Fibroblast of lung (primary cell): ENCODE measurements at regions not wholly inside any gene's neighbourhood (a gene's known extent, or its start where the extent isn't known, plus 50 kb on each side); places are given as distances from the start of the nearest gene placed in this dataset.

Source experiments
- EZH2 ChIP-seq: IDR thresholded peaks from 2 replicates; pipeline ENCODE4 v1.5.1; 2012; ENCODE audit warnings: low read length, control low read depth, mild to moderate bottlenecking; ENCODE audit errors: missing control alignments
- TF ChIP-seq, protein P1 (sequence below), 2 donors: IDR thresholded peaks in 1 of 2; conservative IDR thresholded peaks in 1 of 2; 1 replicate in 1 of 2; 2 replicates in 1 of 2; pipeline ENCODE4 v1.5.1; 2011 to 2012; ENCODE audit warnings: low read length in 2 of 2, control low read depth in 1 of 2, inconsistent platforms in 1 of 2, low read depth in 1 of 2, mild to moderate bottlenecking in 1 of 2

DNA sequence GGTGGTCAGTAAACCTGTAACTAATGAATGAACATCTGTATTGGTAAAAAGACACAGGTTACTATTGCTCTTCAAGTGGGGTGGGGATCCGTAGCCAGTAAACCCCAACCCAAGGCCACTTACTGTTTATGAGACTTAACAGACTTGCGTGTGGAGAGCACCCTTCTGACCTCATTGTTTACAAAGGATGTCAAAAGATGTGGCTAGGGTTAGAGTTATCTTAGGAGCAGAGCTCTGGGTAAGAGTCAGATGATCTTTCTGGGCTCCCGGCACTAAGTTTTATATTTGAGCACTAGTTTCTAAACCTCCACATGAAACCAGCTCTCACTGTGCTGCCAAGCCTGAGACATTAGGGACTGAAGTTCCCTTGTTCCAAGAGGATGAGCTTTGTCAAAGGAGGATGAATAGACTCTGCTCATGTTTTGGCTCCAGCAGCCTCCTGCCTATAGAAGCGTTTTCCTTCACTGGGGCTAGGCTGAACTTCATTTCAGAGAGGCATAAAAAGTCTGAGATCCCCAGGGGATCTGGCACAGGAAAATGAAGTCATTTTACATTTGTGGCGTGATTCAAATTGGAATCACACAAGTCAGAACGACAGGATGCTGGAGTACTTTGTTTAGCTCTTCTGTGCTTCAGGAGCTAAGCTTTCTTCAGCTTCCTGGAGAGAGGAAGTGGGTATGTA is 403.1 kb upstream of the TRIB2 start:
- TF ChIP-seq, protein P1, sequence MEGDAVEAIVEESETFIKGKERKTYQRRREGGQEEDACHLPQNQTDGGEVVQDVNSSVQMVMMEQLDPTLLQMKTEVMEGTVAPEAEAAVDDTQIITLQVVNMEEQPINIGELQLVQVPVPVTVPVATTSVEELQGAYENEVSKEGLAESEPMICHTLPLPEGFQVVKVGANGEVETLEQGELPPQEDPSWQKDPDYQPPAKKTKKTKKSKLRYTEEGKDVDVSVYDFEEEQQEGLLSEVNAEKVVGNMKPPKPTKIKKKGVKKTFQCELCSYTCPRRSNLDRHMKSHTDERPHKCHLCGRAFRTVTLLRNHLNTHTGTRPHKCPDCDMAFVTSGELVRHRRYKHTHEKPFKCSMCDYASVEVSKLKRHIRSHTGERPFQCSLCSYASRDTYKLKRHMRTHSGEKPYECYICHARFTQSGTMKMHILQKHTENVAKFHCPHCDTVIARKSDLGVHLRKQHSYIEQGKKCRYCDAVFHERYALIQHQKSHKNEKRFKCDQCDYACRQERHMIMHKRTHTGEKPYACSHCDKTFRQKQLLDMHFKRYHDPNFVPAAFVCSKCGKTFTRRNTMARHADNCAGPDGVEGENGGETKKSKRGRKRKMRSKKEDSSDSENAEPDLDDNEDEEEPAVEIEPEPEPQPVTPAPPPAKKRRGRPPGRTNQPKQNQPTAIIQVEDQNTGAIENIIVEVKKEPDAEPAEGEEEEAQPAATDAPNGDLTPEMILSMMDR (conservative IDR thresholded peaks at IDR 0.05 in 1 of 2, IDR thresholded peaks at IDR 0.05 in 1 of 2; ENCODE audit: low read depth in 1 of 2, low read length in 2 of 2), result no peak
- TF ChIP-seq EZH2, result no peak
